ENCODE measurements at regions not wholly inside any gene's neighbourhood (a gene's known extent, or its start where the extent isn't known, plus 50 kb on each side); places are given as distances from the start of the nearest gene placed in this dataset.

- FAIRE-seq (no peak), DNase-seq (ENCODE audit: extremely low read depth in 1 of 4, low spot score in 3 of 4) (no peak), ATAC-seq (no peak)
- POLR2A ChIA-PET = no interaction called here
- Histone ChIP-seq H3K4me3 (no peak overlapping the region), H3K36me3 (ENCODE audit: control insufficient read depth, insufficient read depth, low read length) (no peaks in the 10 kb centered on the region), H3K27ac (ENCODE audit: extremely low read depth, low read depth, low read length) (no peak overlapping the region), H4K20me1 (replicated peaks; ENCODE audit: control insufficient read depth, insufficient read depth, low read length) (no peaks in the 10 kb centered on the region), H3K79me2 (ENCODE audit: control insufficient read depth, insufficient read depth, low read length) (no peaks in the 10 kb centered on the region), H3K4me2 (ENCODE audit: insufficient read depth, low read length) (no peak overlapping the region), H3K9ac (ENCODE audit: insufficient read depth in 1 of 2, low read depth in 2 of 2, low read length in 2 of 2) (no peak overlapping the region), H3K4me1 (replicated peaks in 1 of 2; ENCODE audit: control insufficient read depth in 2 of 2, insufficient read depth in 2 of 2, low read length in 2 of 2) (no peaks in the 10 kb centered on the region), H3K9me3 (replicated peaks; ENCODE audit: control insufficient read depth, insufficient read depth, low read depth, low read length) (no peaks in the 10 kb centered on the region), H3K27me3 (ENCODE audit: control insufficient read depth in 2 of 2, insufficient read depth in 2 of 2, low read length in 2 of 2) (peaks cover 0 to 8% of the 10 kb centered on the region in 2 experiments; a peak in 2 of 5 replicates), H3K9me1 (ENCODE audit: control insufficient read depth, insufficient read depth, low read length) (no peaks in the 10 kb centered on the region), H2AFZ (ENCODE audit: low read depth, low read length) (no peak overlapping the region)
- TF ChIP-seq POLR3G (IDR thresholded peaks at IDR 0.05; ENCODE audit: extremely low read depth, insufficient read length, insufficient replicate concordance) = no peak
- no peak for TF ChIP-seq ATF7 (IDR thresholded peaks at IDR 0.05)
- TF ChIP-seq ZFPM2 (CRISPR knock-in tag; IDR thresholded peaks at IDR 0.05) = no peak
- TF ChIP-seq IRF2 (CRISPR knock-in tag; IDR thresholded peaks at IDR 0.05) = no peak
- TF ChIP-seq E4F1 (CRISPR knock-in tag; IDR thresholded peaks at IDR 0.05; ENCODE audit: borderline replicate concordance) = no peak
- no peak for TF ChIP-seq ZNF584 (CRISPR knock-in tag; IDR thresholded peaks at IDR 0.05; ENCODE audit: low read depth)
- no peak for TF ChIP-seq ZNF121 (CRISPR knock-in tag; conservative IDR thresholded peaks at IDR 0.05)
- no peak for TF ChIP-seq FOS (IDR thresholded peaks at IDR 0.05; ENCODE audit: extremely low read depth, insufficient read length)
- TF ChIP-seq ASH1L (IDR thresholded peaks at IDR 0.05; ENCODE audit: borderline replicate concordance, low read depth, partially characterized antibody) = no peak
- TF ChIP-seq ZNF282 (CRISPR knock-in tag; IDR thresholded peaks at IDR 0.05) = no peak
- no peak for TF ChIP-seq WHSC1 (IDR thresholded peaks at IDR 0.05; ENCODE audit: low read length)
- TF ChIP-seq COPS2 (conservative IDR thresholded peaks at IDR 0.05) = no peak
- TF ChIP-seq TBP (optimal IDR thresholded peaks at IDR 0.05; ENCODE audit: low read depth, low read length) = no peak
- TF ChIP-seq UBTF (IDR thresholded peaks at IDR 0.05; ENCODE audit: borderline replicate concordance in 1 of 2, low read depth in 2 of 2, low read length in 2 of 2) = no peak
- TF ChIP-seq PCBP1 (IDR thresholded peaks at IDR 0.05; ENCODE audit: low read depth, low read length, poor library complexity, severe bottlenecking) = no peak
- TF ChIP-seq ZNF398 (CRISPR knock-in tag; IDR thresholded peaks at IDR 0.05) = no peak
- no peak for TF ChIP-seq ZNF583 (CRISPR knock-in tag; IDR thresholded peaks at IDR 0.05)
- TF ChIP-seq CEBPG (CRISPR knock-in tag; IDR thresholded peaks at IDR 0.05) = no peak
- no peak for TF ChIP-seq CEBPG (tag; conservative IDR thresholded peaks at IDR 0.05 in 1 of 2, IDR thresholded peaks at IDR 0.05 in 1 of 2)
- no TSS peak for BruUV-seq (replicated peaks)
- in situ Hi-C loops (cut with MboI) (no loop called here), intact Hi-C loops (cut with micrococcal nuclease) (no loop called here)
- 0% methylated on average over 2 of the region's 2 CpGs for WGBS (ENCODE audit: insufficient coverage, low coverage, missing lambda C conversion rate)
- CTCF ChIA-PET (ENCODE audit: low intra/inter-chr PET ratio) = no interaction called here
Measured at GRCh38 chr9:86768709-86769108, 178.6 kb downstream of the GAS1 start.

All from K562 (cell line).